SK-N-MC (cell line): ENCODE measurements at regions not wholly inside any gene's neighbourhood (a gene's known extent, or its start where the extent isn't known, plus 50 kb on each side); places are given as distances from the start of the nearest gene placed in this dataset.

ENCODE experiments used
- DNase-seq: peaks from one replicate; pipeline ENCODE4 v3.0.0-alpha.2; 2011; ENCODE audit warnings: low read depth, low spot score
- H3K27ac ChIP-seq: fragments of 200-600 bp; sonication (generic); 2 replicates; pipeline ENCODE4 v1.5.1; 2016; ENCODE audit warnings: mixed run types
- H3K36me3 ChIP-seq: fragments of 200-600 bp; sonication (generic); 2 replicates; pipeline ENCODE4 v1.6.1; 2017; ENCODE audit warnings: antibody characterized with exemption, low read length, mixed read lengths; ENCODE audit not compliant: insufficient read depth
- H3K4me3 ChIP-seq: fragments of 200-600 bp; sonication (generic); 2 replicates; pipeline ENCODE4 v1.5.1; 2016
- H3K9ac ChIP-seq: fragments of 200-600 bp; sonication (generic); 2 replicates; pipeline ENCODE4 v1.8.0; 2017; ENCODE audit warnings: mixed run types, mixed read lengths; ENCODE audit not compliant: insufficient read length
- H3K9me3 ChIP-seq: fragments of 200-600 bp; sonication (generic); 2 replicates; pipeline ENCODE4 v1.6.1; 2017; ENCODE audit warnings: low read depth, mild to moderate bottlenecking, antibody characterized with exemption, low read length, moderate library complexity, mixed read lengths
- EZH2 ChIP-seq: fragments of 200-600 bp; sonication (generic); IDR thresholded peaks from one replicate; pipeline ENCODE4 v1.6.1; 2017; ENCODE audit warnings: antibody characterized with exemption
- FOXP2 ChIP-seq: optimal IDR thresholded peaks from 2 replicates; pipeline ENCODE3; 2011; ENCODE audit warnings: mild to moderate bottlenecking, moderate library complexity; ENCODE audit not compliant: insufficient read depth; ENCODE audit errors: extremely low read length, control extremely low read depth
- POLR2AphosphoS5 ChIP-seq: IDR thresholded peaks from 2 replicates; pipeline ENCODE4 v1.6.1; 2012; ENCODE audit warnings: mild to moderate bottlenecking, low read depth, low read length, borderline replicate concordance

DNA sequence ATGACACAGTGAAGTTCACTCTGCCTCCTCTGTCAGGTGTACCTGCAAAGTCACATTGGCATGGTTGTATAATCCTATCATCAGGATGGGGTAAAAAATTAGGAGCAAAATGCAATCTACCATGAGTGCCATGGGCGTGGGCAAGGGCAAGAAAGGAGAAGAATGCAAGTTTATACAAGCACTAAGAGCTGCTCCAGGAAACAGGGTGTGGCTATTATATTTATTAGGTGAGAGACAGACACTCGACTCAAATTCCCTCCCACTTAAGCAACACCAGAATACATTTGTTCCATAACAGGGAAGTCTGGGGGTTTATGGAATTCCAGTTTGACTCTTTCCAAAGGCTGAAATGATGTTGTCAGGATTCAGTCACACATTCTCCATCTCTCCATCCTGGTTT lies 378.8 kb downstream of the BCOR start:
- no peak overlapping the region for H3K27ac ChIP-seq
- no peak for DNase-seq
- H3K36me3 ChIP-seq, result no peaks in the 10 kb centered on the region
- no peaks in the 10 kb centered on the region for H3K9me3 ChIP-seq
- H3K4me3 ChIP-seq, result no peak overlapping the region
- no peak for TF ChIP-seq POLR2AphosphoS5
- TF ChIP-seq FOXP2, result no peak
- TF ChIP-seq EZH2, result no peak
- no peak overlapping the region for H3K9ac ChIP-seq

- no peak overlapping the region for H3K4me3 ChIP-seq
- no peak for DNase-seq
- H3K9ac ChIP-seq, result no peak overlapping the region
- no peak overlapping the region for H3K27ac ChIP-seq
- H3K9me3 ChIP-seq, result no peaks in the 10 kb centered on the region
- H3K36me3 ChIP-seq, result no peaks in the 10 kb centered on the region
- TF ChIP-seq EZH2 (no peak), POLR2AphosphoS5 (no peak), FOXP2 (no peak)
Measured at GRCh38 chrX:39720945-39721344, 376.8 kb downstream of the BCOR start.

DNA sequence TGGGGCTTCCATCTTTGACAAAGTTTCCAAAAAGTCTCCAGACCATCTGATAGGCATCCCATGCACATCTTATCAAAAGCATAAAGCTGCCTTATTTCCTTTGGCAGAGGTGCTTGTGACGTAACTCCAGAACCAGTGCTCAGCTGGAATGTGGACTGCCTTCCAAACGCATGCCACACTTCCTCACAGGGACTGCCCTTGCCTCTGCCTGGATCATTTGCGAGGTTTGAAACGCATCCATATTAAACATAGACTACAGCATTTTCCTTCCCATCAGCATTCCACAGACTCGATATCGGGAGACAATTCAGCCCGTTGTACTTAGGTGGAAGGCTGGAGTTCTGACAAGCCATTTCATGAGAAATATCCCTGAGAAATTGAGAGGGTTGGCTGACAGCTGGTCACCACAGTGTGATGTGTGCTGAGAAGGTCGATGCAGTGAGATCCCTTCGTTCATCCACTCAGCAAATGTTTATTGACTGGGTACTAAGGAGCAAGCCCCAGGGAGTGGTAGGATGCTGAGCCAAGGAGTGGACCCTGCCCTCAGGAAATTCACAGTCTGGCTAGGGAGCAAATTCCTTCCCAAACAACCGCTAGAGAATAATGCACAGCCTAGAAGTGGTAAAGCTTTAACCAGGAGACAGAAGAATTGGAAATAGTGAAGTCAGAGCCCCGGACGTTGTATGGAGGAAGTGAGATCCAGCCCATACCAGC lies 376.0 kb downstream of the BCOR start:
- Histone ChIP-seq H3K4me3 (no peak overlapping the region), H3K36me3 (no peaks in the 10 kb centered on the region), H3K9ac (no peak overlapping the region), H3K27ac (no peak overlapping the region), H3K9me3 (no peaks in the 10 kb centered on the region)
- DNase-seq, result no peak
- no peak for TF ChIP-seq EZH2
- TF ChIP-seq FOXP2, result no peak

- Histone ChIP-seq H3K9ac (no peak overlapping the region), H3K9me3 (no peaks in the 10 kb centered on the region), H3K4me3 (no peak overlapping the region), H3K27ac (no peak overlapping the region), H3K36me3 (no peaks in the 10 kb centered on the region)
- TF ChIP-seq FOXP2 (no peak), POLR2AphosphoS5 (no peak), EZH2 (no peak)
- DNase-seq, result no peak
Measured at GRCh38 chrX:39724544-39724943, 373.2 kb downstream of the BCOR start.

GRCh38 chrX:39725114-39725513 lies 372.6 kb downstream of the BCOR start:
- TF ChIP-seq FOXP2, result no peak
- TF ChIP-seq POLR2AphosphoS5, result no peak
- no peak for TF ChIP-seq EZH2
- Histone ChIP-seq H3K4me3 (no peak overlapping the region), H3K9me3 (no peaks in the 10 kb centered on the region), H3K36me3 (no peaks in the 10 kb centered on the region), H3K9ac (no peak overlapping the region), H3K27ac (no peak overlapping the region)
- no peak for DNase-seq

DNA sequence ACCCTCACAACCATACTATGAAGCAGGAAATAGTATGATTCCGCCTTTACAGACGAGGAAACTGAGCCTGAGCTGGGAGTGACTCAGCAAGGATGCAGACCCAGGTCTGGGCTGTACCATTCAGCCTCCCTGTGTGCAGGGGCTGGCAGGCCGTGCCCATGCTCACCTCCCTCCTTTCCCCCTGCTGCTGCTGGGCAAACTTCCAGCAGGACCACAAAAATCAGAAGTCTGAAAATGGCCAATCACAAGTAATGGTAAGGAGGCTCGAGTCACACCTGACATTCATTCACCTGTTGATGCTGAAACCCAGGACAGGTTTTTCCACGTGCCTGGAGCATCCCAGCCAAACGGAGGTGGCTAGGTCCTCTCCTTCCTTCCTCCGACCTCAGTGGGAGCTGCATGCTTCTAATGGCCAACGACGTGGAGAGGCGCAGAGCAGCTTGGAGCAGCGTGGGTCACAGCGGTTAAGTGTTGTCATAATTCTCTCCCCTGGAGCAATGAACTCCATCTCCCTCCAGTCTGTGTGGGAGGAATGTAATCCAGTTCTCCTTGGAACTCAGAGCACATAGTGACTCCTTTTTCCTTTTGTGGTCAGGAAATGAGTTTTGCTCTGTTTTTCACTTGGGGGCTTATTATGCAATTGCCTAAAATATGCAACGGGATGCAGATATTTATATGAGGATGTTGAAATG lies 371.7 kb downstream of the BCOR start:
- Histone ChIP-seq H3K36me3 (no peaks in the 10 kb centered on the region), H3K4me3 (no peak overlapping the region), H3K27ac (no peak overlapping the region), H3K9me3 (no peaks in the 10 kb centered on the region), H3K9ac (no peak overlapping the region)
- no peak for TF ChIP-seq EZH2
- TF ChIP-seq POLR2AphosphoS5, result peak; percentile 60; the same call in 1 of the 2 replicates
- peak; percentile 80 for DNase-seq

DNA sequence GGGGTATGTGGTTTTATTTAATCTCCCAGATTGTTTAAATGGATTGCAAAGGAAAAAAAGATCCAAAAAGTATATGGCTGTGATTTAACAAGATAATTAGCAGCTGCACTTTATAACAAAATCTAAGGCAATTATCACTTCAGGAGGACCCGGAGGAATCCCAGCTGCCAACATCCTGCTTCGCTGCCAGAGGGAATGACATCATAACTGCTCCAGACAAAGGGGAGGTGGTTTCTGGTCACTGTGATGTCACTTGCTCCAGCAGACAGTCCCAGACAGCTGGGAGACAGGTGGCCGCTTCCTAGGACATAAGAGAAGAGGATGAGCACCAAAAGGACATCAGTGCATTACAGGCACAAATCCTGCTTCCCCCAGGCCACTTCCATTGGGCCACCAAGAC lies 371.0 kb downstream of the BCOR start:
- H3K9ac ChIP-seq, result no peak overlapping the region
- peak overlapping the region; percentile 10; the same call in 1 of the 2 replicates for H3K4me3 ChIP-seq
- H3K36me3 ChIP-seq, result no peaks in the 10 kb centered on the region
- DNase-seq, result peak; percentile 10
- no peak for TF ChIP-seq POLR2AphosphoS5
- no peak for TF ChIP-seq EZH2
- no peak overlapping the region for H3K27ac ChIP-seq
- H3K9me3 ChIP-seq, result no peaks in the 10 kb centered on the region

- TF ChIP-seq EZH2 (no peak), POLR2AphosphoS5 (no peak), FOXP2 (no peak)
Measured at GRCh38 chrX:39728025-39728424, 369.7 kb downstream of the BCOR start.

More at GRCh38 chrX:39728025-39728424, 369.7 kb downstream of the BCOR start:
- Histone ChIP-seq H3K9ac (no peak overlapping the region), H3K9me3 (no peaks in the 10 kb centered on the region), H3K4me3 (no peak overlapping the region), H3K36me3 (no peaks in the 10 kb centered on the region), H3K27ac (no peak overlapping the region)
- no peak for DNase-seq
